Stomach (tissue), 8 donors: ENCODE measurements at regions not wholly inside any gene's neighbourhood (a gene's known extent, or its start where the extent isn't known, plus 50 kb on each side); places are given as distances from the start of the nearest gene placed in this dataset.

Experiments used
- DNase-seq, 2 donors: peaks; one replicate each; pipeline versions ENCODE4 v3.0.0 to v3.0.0-alpha.2; 2013 to 2019
- H3K27ac ChIP-seq, 5 donors: fragments of 200-600 bp in 4 of 5; sonication (generic) in 4 of 5; one replicate each; pipeline ENCODE4 v1.5.1; 2013 to 2019; ENCODE audit warnings: mild to moderate bottlenecking in 1 of 5, moderate library complexity in 1 of 5
- H3K27me3 ChIP-seq, 3 donors: fragments of 200-600 bp; sonication (generic); one replicate each; pipeline ENCODE4 v1.5.1; 2017 to 2019; ENCODE audit warnings: mixed run types in 1 of 3
- H3K36me3 ChIP-seq, 4 donors: fragments of 200-600 bp; sonication (generic); 1 replicate in 3 of 4; 2 replicates in 1 of 4; pipeline ENCODE4 v1.5.1; 2016 to 2019
- H3K4me1 ChIP-seq, 4 donors: fragments of 200-600 bp; sonication (generic); one replicate each; pipeline ENCODE4 v1.5.1; 2016 to 2019
- H3K4me3 ChIP-seq, 4 donors: fragments of 200-600 bp; sonication (generic) in 3 of 4; one replicate each; pipeline ENCODE4 v1.5.1; 2016 to 2019; ENCODE audit warnings: mild to moderate bottlenecking in 1 of 4
- H3K9me3 ChIP-seq, 4 donors: fragments of 200-600 bp; sonication (generic); one replicate each; pipeline ENCODE4 v1.5.1; 2016 to 2019
- CTCF ChIP-seq, 7 experiments: fragments of 450-650 bp in 4 of 7; fragments of 200-600 bp in 3 of 7; sonication (generic) in 3 of 7; IDR thresholded peaks; one replicate each; pipeline ENCODE4 v1.5.1; 2016 to 2019; ENCODE audit warnings: antibody characterized with exemption in 7 of 7, control low read depth in 2 of 7, mild to moderate bottlenecking in 1 of 7
- EP300 ChIP-seq: sonication (generic); formaldehyde crosslinking; IDR thresholded peaks from one replicate; pipeline ENCODE4 v1.6.1; 2017; ENCODE audit warnings: antibody characterized with exemption
- POLR2A ChIP-seq, 4 donors: fragments of 450-650 bp; IDR thresholded peaks; one replicate each; pipeline ENCODE4 v1.6.1; 2016; ENCODE audit warnings: antibody characterized with exemption in 4 of 4, control low read depth in 2 of 4, mild to moderate bottlenecking in 1 of 4, moderate library complexity in 1 of 4
- POLR2AphosphoS5 ChIP-seq, 3 donors: sonication (generic); formaldehyde crosslinking; IDR thresholded peaks; one replicate each; pipeline ENCODE4 v1.6.1; 2016; ENCODE audit warnings: antibody characterized with exemption in 3 of 3
- WGBS, 5 donors: extraction: QIAGEN DNeasy Blood & Tissue Kit in 3 of 5; methylation state at CpG; one replicate each; pipeline versions ENCODE4 v1.1.5 to v1.1.7; 2013 to 2018; 5-methylcytosine and 5-hydroxymethylcytosine counted together
- intact Hi-C: fragments of 100-400 bp; cut with DNase I; formaldehyde crosslinking; loops from one replicate; pipeline ENCODE4 v1.15.1; 2023; ENCODE audit warnings: low total_unique reads
- donor health status: healthy with polysubstance abuse.
- donor health status: Bipolar disorder and iron deficiency.
- donor health status: healthy.

- H3K27me3 ChIP-seq: no peaks in the 10 kb centered on the region
- TF ChIP-seq CTCF (IDR thresholded peaks at IDR 0.05) (no peak), EP300 (no peak), POLR2A (IDR thresholded peaks at IDR 0.05) (no peak), POLR2AphosphoS5 (IDR thresholded peaks at IDR 0.05) (no peak)
- H3K27ac ChIP-seq: no peak overlapping the region
- DNase-seq: no peak
- H3K4me1 ChIP-seq: peaks cover 0 to 6% (median 0%) of the 10 kb centered on the region in 4 donors
- H3K36me3 ChIP-seq: peaks cover 0 to 6% (median 2%) of the 10 kb centered on the region in 4 donors
- no peak overlapping the region for H3K4me3 ChIP-seq
- WGBS, 5 donors: 74 to 84% (median 81%) methylated on average over 3 of the region's 3 CpGs
- H3K9me3 ChIP-seq: peaks cover 0 to 6% (median 0%) of the 10 kb centered on the region in 4 donors
- intact Hi-C loops: no loop called here
These were observed 108.1 kb downstream of the ZFAND4 start for GRCh38 chr10:45564303-45564959.

GRCh38 chr10:45561952-45562351 lies 110.6 kb downstream of the ZFAND4 start:
- TF ChIP-seq POLR2A (IDR thresholded peaks at IDR 0.05) (no peak), EP300 (no peak), POLR2AphosphoS5 (IDR thresholded peaks at IDR 0.05) (no peak), CTCF (IDR thresholded peaks at IDR 0.05) (no peak)
- Histone ChIP-seq H3K36me3 (peaks cover 0 to 6% (median 2%) of the 10 kb centered on the region in 4 donors), H3K27me3 (no peaks in the 10 kb centered on the region), H3K4me3 (no peak overlapping the region), H3K4me1 (peaks cover 0 to 21% (median 6%) of the 10 kb centered on the region in 4 donors), H3K27ac (no peak overlapping the region), H3K9me3 (peaks cover 0 to 6% (median 0%) of the 10 kb centered on the region in 4 donors)
- intact Hi-C loops: no loop called here
- no peak for DNase-seq

GRCh38 chr10:45560262-45560661 lies 112.3 kb downstream of the ZFAND4 start:
- WGBS, 5 donors: 64 to 88% (median 74%) methylated on average over 10 of the region's 10 CpGs
- Histone ChIP-seq H3K9me3 (peaks cover 0 to 6% (median 0%) of the 10 kb centered on the region in 4 donors), H3K4me3 (no peak overlapping the region), H3K36me3 (peaks cover 0 to 6% (median 2%) of the 10 kb centered on the region in 4 donors), H3K27ac (no peak overlapping the region), H3K27me3 (no peaks in the 10 kb centered on the region), H3K4me1 (peaks cover 0 to 21% (median 6%) of the 10 kb centered on the region in 4 donors)
- TF ChIP-seq EP300: no peak
- TF ChIP-seq POLR2A (IDR thresholded peaks at IDR 0.05): no peak
- TF ChIP-seq POLR2AphosphoS5 (IDR thresholded peaks at IDR 0.05): no peak
- no peak for TF ChIP-seq CTCF (IDR thresholded peaks at IDR 0.05)
- intact Hi-C loops: no loop called here
- no peak for DNase-seq

GRCh38 chr10:45558425-45558824 lies 114.1 kb downstream of the ZFAND4 start:
- H3K27me3 ChIP-seq: no peaks in the 10 kb centered on the region
- 72 to 88% (median 83%) methylated on average over 7 of the region's 7 CpGs for WGBS, 5 donors
- no peak for TF ChIP-seq CTCF (IDR thresholded peaks at IDR 0.05)
- TF ChIP-seq EP300: no peak
- TF ChIP-seq POLR2A (IDR thresholded peaks at IDR 0.05): no peak
- no peak for TF ChIP-seq POLR2AphosphoS5 (IDR thresholded peaks at IDR 0.05)
- H3K27ac ChIP-seq: no peak overlapping the region
- H3K9me3 ChIP-seq: peaks cover 0 to 6% (median 0%) of the 10 kb centered on the region in 4 donors
- DNase-seq: no peak
- H3K4me1 ChIP-seq: peaks cover 0 to 21% (median 6%) of the 10 kb centered on the region in 4 donors
- intact Hi-C loops: no loop called here
- no peak overlapping the region for H3K4me3 ChIP-seq
- H3K36me3 ChIP-seq: peaks cover 0 to 6% (median 2%) of the 10 kb centered on the region in 4 donors
